ENCODE measurements at regions not wholly inside any gene's neighbourhood (a gene's known extent, or its start where the extent isn't known, plus 50 kb on each side); places are given as distances from the start of the nearest gene placed in this dataset.
"Not testable (repeated sequence)": the region's sequence is repeated elsewhere in the genome, so short reads cannot be mapped to it uniquely, and the experiment has no call there.

DNA sequence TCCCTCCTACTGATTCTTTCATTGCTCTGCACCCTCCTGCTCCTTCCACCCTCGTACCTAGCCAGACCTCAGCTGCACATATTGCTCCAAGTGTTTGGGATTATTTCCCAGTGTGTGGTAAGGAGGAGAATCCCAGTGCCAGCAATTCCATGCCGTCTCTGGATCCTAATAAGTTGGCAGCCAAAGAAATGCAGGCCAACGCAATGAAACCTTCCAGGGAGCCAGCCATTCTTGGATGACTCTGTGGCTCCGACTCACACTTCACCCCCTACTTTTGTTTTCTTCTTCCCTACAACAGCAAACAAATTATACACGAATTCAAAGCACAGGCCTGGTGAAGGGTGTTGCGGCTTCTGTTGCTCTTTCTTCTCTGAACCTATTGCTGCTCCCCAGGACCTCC, 82.5 kb upstream of the SLC1A3 start:
- H3K9me3 ChIP-seq (ENCODE audit: control insufficient read depth, low read length) = no peaks in the 10 kb centered on the region
- H3K4me3 ChIP-seq (ENCODE audit: low read length) = no peak overlapping the region
- no peaks in the 10 kb centered on the region for H3K36me3 ChIP-seq (ENCODE audit: control insufficient read depth, insufficient read depth, low read length)
- no peaks in the 10 kb centered on the region for H3K4me1 ChIP-seq (ENCODE audit: control insufficient read depth, insufficient read depth, low read length)
- no peak overlapping the region for H3K9ac ChIP-seq (ENCODE audit: low read length)
- no peaks in the 10 kb centered on the region for H3K27me3 ChIP-seq (ENCODE audit: control insufficient read depth, insufficient read depth, low read length)

DNA sequence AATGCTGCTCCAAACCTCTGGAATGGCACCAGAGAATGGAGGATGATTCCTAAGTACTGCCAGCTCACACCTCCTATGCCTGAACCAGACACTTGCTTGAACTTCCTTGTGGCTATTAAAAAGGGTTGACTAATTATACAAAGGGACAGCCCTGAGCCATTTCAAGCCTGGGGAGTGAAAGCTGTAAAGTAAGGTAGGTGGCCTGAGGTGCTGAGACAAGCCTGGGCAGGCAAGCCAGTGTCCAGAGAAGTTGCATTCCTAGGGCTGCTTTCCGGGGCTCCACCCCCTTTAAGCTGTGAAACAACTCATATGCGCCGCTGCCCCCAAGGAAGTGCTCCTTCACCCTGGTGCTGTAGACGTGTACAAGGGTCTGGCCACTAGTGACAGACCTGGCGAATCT, 79.9 kb upstream of the SLC1A3 start:
- Histone ChIP-seq H3K36me3 (ENCODE audit: control insufficient read depth, insufficient read depth, low read length) (no peaks in the 10 kb centered on the region), H3K27me3 (ENCODE audit: control insufficient read depth, insufficient read depth, low read length) (no peaks in the 10 kb centered on the region), H3K9me3 (ENCODE audit: control insufficient read depth, low read length) (no peaks in the 10 kb centered on the region), H3K4me3 (ENCODE audit: low read length) (no peak overlapping the region), H3K4me1 (ENCODE audit: control insufficient read depth, insufficient read depth, low read length) (no peaks in the 10 kb centered on the region), H3K9ac (ENCODE audit: low read length) (no peak overlapping the region)

DNA sequence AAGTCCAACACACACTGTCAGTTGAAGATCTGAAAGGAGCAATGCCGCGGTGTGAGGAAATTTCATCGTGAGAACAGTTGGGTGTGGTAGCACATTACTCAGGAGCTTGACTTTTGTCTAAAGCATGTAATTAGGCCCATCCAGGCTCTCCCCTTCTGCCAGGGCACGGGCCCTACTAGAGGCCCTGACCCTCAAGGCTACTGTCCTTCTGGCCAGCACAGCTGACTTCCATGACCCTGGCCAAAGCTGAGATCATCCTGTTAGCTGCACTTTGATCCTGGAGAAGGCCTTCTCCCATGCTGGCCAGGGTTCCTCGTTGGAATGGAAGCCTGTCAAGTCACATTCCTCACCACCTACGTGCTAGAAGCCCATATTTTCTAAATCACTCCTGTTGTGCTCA, 77.8 kb upstream of the SLC1A3 start:
- H3K4me1 ChIP-seq (ENCODE audit: control insufficient read depth, insufficient read depth, low read length) = no peaks in the 10 kb centered on the region
- H3K9ac ChIP-seq (ENCODE audit: low read length) = no peak overlapping the region
- H3K36me3 ChIP-seq (ENCODE audit: control insufficient read depth, insufficient read depth, low read length) = no peaks in the 10 kb centered on the region
- no peaks in the 10 kb centered on the region for H3K9me3 ChIP-seq (ENCODE audit: control insufficient read depth, low read length)
- no peak overlapping the region for H3K4me3 ChIP-seq (ENCODE audit: low read length)
- H3K27me3 ChIP-seq (ENCODE audit: control insufficient read depth, insufficient read depth, low read length) = no peaks in the 10 kb centered on the region

DNA sequence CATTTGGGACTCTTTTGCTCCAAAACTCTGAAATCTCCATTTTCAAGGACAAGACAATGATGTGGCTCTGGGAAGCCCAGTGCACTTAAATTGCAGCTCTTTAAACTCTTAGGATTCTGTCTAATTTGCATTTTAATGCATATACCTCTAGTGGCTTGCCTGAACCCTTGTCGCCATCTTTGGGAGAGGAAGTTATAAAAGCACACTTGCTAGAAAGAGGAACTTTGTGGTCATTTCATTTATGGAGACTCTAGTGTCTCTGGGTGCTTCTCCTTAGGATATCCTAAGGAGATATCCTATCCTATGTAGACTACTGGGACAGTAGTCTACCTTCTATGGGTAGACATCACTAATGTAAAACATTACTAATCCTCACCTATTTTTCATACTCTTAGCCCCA, 77.3 kb upstream of the SLC1A3 start:
- Histone ChIP-seq H3K4me3 (ENCODE audit: low read length) (no peak overlapping the region), H3K4me1 (ENCODE audit: control insufficient read depth, insufficient read depth, low read length) (no peaks in the 10 kb centered on the region), H3K27me3 (ENCODE audit: control insufficient read depth, insufficient read depth, low read length) (no peaks in the 10 kb centered on the region), H3K9me3 (ENCODE audit: control insufficient read depth, low read length) (no peaks in the 10 kb centered on the region), H3K36me3 (ENCODE audit: control insufficient read depth, insufficient read depth, low read length) (no peaks in the 10 kb centered on the region), H3K9ac (ENCODE audit: low read length) (no peak overlapping the region)

DNA sequence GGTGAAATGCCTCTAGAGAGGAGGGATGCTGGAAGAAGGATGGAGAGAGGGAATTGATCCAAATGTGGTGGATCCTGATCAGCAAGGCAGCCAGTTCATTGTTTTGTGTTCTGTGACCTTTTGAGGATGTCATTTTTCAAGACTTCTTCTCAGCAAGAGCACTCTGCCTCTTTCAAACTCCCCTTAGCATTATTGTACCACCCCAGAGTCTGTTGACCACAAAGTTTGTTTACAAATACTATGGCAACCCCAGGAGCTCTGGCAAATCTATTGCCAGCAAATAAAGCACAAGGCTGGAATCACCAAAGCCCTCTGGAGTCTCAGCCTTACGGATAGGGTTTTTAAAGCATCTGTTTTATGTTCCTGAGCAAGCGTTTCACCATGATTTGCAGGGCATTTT, 76.2 kb upstream of the SLC1A3 start:
- no peaks in the 10 kb centered on the region for H3K27me3 ChIP-seq (ENCODE audit: control insufficient read depth, insufficient read depth, low read length)
- no peak overlapping the region for H3K4me3 ChIP-seq (ENCODE audit: low read length)
- H3K9ac ChIP-seq (ENCODE audit: low read length) = no peak overlapping the region
- no peaks in the 10 kb centered on the region for H3K36me3 ChIP-seq (ENCODE audit: control insufficient read depth, insufficient read depth, low read length)
- H3K4me1 ChIP-seq (ENCODE audit: control insufficient read depth, insufficient read depth, low read length) = no peaks in the 10 kb centered on the region
- H3K9me3 ChIP-seq (ENCODE audit: control insufficient read depth, low read length) = no peaks in the 10 kb centered on the region

DNA sequence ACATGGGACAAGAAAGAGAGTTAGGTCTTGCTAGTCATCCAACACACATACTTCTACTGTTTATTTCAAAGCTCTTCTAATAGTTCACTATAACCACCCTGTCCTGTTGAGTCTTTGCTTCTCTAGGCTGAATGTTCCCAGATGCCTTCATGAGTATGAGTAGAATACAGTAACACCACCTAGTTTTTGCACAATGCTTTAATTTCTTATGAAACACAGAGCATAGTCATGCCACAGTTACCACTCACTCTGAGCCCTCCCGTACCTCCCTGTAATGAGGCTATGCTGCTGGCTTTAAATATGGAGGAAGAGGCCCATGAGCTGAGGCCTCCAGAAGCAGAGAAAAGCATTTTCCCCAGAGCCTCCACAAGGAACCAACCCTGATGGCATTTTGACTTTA, 75.0 kb upstream of the SLC1A3 start:
- Histone ChIP-seq H3K36me3 (ENCODE audit: control insufficient read depth, insufficient read depth, low read length) (no peaks in the 10 kb centered on the region), H3K9ac (ENCODE audit: low read length) (no peak overlapping the region), H3K4me3 (ENCODE audit: low read length) (no peak overlapping the region), H3K9me3 (ENCODE audit: control insufficient read depth, low read length) (no peaks in the 10 kb centered on the region), H3K4me1 (ENCODE audit: control insufficient read depth, insufficient read depth, low read length) (no peaks in the 10 kb centered on the region), H3K27me3 (ENCODE audit: control insufficient read depth, insufficient read depth, low read length) (no peaks in the 10 kb centered on the region)

DNA sequence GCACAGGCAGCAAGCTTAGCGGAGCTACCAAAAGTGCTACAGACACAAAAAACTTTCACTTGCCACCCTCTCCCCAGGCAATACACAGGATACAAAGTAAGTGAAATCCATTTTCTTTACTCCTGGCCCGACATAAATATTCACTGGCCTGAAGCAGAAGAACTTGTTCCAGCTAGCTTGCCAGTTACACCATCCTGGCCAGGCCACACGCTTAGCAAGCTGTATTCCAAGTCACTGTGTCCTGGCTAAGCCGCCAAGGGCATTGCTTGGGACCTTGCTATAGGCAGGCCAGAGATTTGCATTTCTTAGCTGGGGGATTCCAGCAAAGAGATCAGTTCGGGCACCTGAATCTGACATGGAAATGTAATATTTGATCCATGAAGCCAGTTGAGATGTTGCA, 71.0 kb upstream of the SLC1A3 start:
- Histone ChIP-seq H3K27me3 (ENCODE audit: control insufficient read depth, insufficient read depth, low read length) (no peaks in the 10 kb centered on the region), H3K4me3 (ENCODE audit: low read length) (no peak overlapping the region), H3K9ac (ENCODE audit: low read length) (no peak overlapping the region), H3K4me1 (ENCODE audit: control insufficient read depth, insufficient read depth, low read length) (no peaks in the 10 kb centered on the region), H3K36me3 (ENCODE audit: control insufficient read depth, insufficient read depth, low read length) (no peaks in the 10 kb centered on the region), H3K9me3 (ENCODE audit: control insufficient read depth, low read length) (no peaks in the 10 kb centered on the region)

DNA sequence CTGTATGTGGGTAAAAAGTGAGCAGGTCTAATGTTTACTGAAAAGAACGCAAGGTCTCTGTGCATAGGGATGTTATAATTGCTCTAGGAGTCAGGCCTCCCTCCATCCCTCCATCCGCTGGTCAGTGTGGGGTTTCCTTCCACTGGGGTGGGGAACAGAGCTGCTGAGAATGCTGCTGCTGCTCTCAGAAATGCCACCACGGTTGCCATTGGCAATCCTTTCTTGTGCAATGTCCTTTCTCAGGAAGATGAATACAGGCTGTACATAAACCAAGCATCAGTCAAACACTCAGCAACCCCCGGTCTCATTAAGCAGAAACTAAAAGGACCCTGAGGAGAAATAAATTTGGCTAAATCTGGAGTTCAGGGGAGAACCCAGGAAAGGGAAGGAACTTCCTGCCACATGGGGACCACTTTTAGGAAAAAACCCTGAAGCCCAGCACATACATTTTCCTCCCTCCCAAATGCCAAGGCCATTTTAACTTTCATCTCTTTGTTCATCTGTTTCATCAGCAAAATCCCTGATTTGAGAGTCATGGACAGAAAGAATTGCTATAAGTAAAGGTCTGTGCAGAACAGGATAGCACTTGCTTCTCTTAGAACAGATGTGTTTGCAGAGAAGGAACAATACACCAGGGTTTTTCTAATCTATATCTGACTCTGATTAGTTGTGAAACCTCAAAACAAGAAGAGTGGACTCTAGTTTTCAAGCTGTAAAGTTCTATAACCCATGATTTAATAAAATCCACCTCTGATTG, 70.4 kb upstream of the SLC1A3 start:
- H3K9me3 ChIP-seq (ENCODE audit: control insufficient read depth, low read length) = no peaks in the 10 kb centered on the region
- no peak overlapping the region for H3K9ac ChIP-seq (ENCODE audit: low read length)
- no peak overlapping the region for H3K4me3 ChIP-seq (ENCODE audit: low read length)
- H3K36me3 ChIP-seq (ENCODE audit: control insufficient read depth, insufficient read depth, low read length) = no peaks in the 10 kb centered on the region
- no peaks in the 10 kb centered on the region for H3K27me3 ChIP-seq (ENCODE audit: control insufficient read depth, insufficient read depth, low read length)
- H3K4me1 ChIP-seq (ENCODE audit: control insufficient read depth, insufficient read depth, low read length) = no peaks in the 10 kb centered on the region

DNA sequence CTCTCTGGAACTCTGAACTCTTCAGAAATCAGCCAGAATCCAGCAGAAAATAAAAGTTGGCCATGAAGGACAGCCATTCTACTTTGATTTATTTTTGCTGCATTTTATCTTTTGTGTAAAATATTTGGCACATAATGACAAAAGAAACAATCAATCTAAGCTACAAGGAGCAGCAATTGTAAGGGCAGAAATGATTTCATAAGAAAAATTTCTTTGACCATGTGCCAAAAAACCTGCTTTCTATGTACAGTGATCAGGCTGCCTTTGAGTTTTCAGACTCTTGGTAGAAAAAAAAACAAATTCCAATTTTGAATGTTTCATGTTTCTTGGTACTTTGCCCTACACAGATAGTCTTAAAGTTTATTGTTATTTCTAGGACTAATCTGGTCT, 69.8 kb upstream of the SLC1A3 start:
- Histone ChIP-seq H3K9ac (ENCODE audit: low read length) (no peak overlapping the region), H3K27me3 (ENCODE audit: control insufficient read depth, insufficient read depth, low read length) (no peaks in the 10 kb centered on the region), H3K36me3 (ENCODE audit: control insufficient read depth, insufficient read depth, low read length) (no peaks in the 10 kb centered on the region), H3K4me3 (ENCODE audit: low read length) (no peak overlapping the region), H3K9me3 (ENCODE audit: control insufficient read depth, low read length) (no peaks in the 10 kb centered on the region), H3K4me1 (ENCODE audit: control insufficient read depth, insufficient read depth, low read length) (no peaks in the 10 kb centered on the region)

DNA sequence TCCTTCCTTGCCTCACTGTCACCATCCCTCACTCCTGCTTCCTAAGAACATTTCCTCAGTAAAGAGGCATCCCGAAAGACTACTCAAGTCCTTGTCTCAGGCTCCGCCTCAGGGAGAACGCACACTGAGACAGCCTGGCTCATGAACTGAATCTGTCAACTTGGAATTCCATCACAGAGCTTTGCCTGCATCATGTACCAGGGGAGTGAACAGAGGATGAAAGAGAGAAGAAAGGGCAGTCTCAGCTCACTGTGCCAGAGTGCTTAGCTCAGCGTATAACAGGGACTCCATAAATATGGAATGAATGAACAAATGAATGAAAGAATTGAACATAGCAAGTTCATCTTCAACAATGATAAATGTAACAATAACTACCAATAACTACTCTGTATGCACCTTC, 68.7 kb upstream of the SLC1A3 start:
- no peaks in the 10 kb centered on the region for H3K27me3 ChIP-seq (ENCODE audit: control insufficient read depth, insufficient read depth, low read length)
- no peaks in the 10 kb centered on the region for H3K4me1 ChIP-seq (ENCODE audit: control insufficient read depth, insufficient read depth, low read length)
- no peaks in the 10 kb centered on the region for H3K9me3 ChIP-seq (ENCODE audit: control insufficient read depth, low read length)
- no peak overlapping the region for H3K9ac ChIP-seq (ENCODE audit: low read length)
- H3K36me3 ChIP-seq (ENCODE audit: control insufficient read depth, insufficient read depth, low read length) = no peaks in the 10 kb centered on the region
- no peak overlapping the region for H3K4me3 ChIP-seq (ENCODE audit: low read length)

DNA sequence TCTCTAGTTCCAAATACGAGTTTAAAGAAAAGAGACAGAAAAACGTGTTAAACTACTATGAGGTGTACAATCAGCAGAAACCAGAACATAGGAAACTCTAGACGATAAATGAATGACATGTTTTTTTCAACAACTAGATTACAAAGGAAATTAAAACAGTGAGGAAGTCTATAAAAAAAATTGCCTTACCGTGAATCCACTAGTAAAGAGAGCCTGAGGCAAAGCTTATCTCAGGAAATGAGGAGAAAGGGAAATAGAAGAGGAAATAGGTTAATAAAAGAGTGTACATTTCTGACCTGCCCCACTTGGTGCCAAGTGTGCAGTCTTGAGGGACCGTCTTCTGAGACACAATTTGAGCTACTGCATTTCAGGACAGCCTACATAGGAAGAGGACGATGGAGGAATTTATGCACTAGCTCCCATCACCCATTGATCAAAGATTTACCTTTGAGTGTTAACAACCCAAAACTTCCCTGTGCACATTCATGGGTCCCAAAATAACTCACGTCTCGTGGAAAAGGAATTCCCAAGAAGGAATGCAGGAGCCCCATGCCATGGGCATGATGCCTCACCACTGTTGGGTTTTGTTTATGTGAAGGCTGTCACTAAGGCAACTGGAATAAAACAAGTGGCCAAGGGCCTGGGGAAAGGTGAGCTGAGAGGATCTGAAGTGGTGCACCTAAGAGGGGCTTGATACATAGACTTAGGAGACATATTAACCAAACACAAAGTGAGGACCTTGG, 53.6 kb upstream of the SLC1A3 start:
- Histone ChIP-seq H3K9me3 (ENCODE audit: control insufficient read depth, low read length) (no peaks in the 10 kb centered on the region), H3K9ac (ENCODE audit: low read length) (no peak overlapping the region), H3K27me3 (ENCODE audit: control insufficient read depth, insufficient read depth, low read length) (no peaks in the 10 kb centered on the region), H3K36me3 (ENCODE audit: control insufficient read depth, insufficient read depth, low read length) (no peaks in the 10 kb centered on the region), H3K4me3 (ENCODE audit: low read length) (no peak overlapping the region), H3K4me1 (ENCODE audit: control insufficient read depth, insufficient read depth, low read length) (no peaks in the 10 kb centered on the region)

DNA sequence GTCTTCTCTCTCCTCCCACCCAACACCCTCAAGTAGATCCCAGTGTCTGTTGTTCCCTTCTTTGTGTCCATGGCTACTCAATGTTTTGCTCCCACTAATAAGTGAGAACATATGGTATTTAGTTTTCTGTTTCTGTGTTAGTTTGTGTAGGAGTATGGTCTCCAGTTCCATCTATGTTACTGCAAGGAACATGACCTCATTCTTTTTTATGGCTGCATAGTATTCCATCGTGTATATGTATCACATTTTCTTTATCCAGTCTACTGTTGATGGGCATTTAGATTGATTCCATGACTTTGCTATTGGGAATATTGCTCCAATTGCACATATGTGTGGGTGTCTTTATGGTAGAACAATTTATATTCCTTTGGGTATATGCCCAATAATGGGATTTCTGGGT, 51.4 kb upstream of the SLC1A3 start:
- not testable (repeated sequence) for H3K27me3 ChIP-seq (ENCODE audit: control insufficient read depth, insufficient read depth, low read length)

More for the DNA sequence above, 51.4 kb upstream of the SLC1A3 start:
- H3K4me1 ChIP-seq (ENCODE audit: control insufficient read depth, insufficient read depth, low read length); H3K4me3 ChIP-seq (ENCODE audit: low read length); H3K9ac ChIP-seq (ENCODE audit: low read length); H3K9me3 ChIP-seq (ENCODE audit: control insufficient read depth, low read length); H3K36me3 ChIP-seq (ENCODE audit: control insufficient read depth, insufficient read depth, low read length): not testable (repeated sequence)
